ENCODE measurements at regions not wholly inside any gene's neighbourhood (a gene's known extent, or its start where the extent isn't known, plus 50 kb on each side); places are given as distances from the start of the nearest gene placed in this dataset.
"Not testable (repeated sequence)": the region's sequence is repeated elsewhere in the genome, so short reads cannot be mapped to it uniquely, and the experiment has no call there.

- not testable (repeated sequence) for H2BK120ac ChIP-seq (ENCODE audit: low read depth, low read length); H3K4ac ChIP-seq (ENCODE audit: low read length); H3K9me3 ChIP-seq (replicated peaks in 1 of 2; ENCODE audit: control insufficient read depth in 2 of 2, insufficient read depth in 1 of 2, low read depth in 1 of 2, low read length in 2 of 2); H3K36me3 ChIP-seq (replicated peaks in 1 of 2; ENCODE audit: control insufficient read depth in 2 of 2, insufficient read depth in 2 of 2, low read length in 2 of 2); H3K4me3 ChIP-seq (ENCODE audit: low read length in 2 of 2); H3K18ac ChIP-seq (ENCODE audit: low read length); H3K27me3 ChIP-seq (ENCODE audit: control insufficient read depth in 3 of 3, insufficient read depth in 3 of 3, low read depth in 1 of 3, low read length in 3 of 3); H2AK5ac ChIP-seq (ENCODE audit: low read depth, low read length); H4K91ac ChIP-seq (ENCODE audit: low read depth, low read length, poor library complexity); H2AFZ ChIP-seq (ENCODE audit: low read length); DNase-seq (ENCODE audit: low spot score); H3K14ac ChIP-seq (ENCODE audit: low read length); H2BK15ac ChIP-seq (ENCODE audit: low read length); H4K8ac ChIP-seq (ENCODE audit: low read depth, low read length); H3K27ac ChIP-seq (replicated peaks; ENCODE audit: low read length); H3K4me2 ChIP-seq (ENCODE audit: insufficient read depth, low read length, poor library complexity, severe bottlenecking); H3K9ac ChIP-seq (ENCODE audit: low read depth, low read length, poor library complexity); H2BK12ac ChIP-seq (ENCODE audit: low read length); H3K4me1 ChIP-seq (ENCODE audit: control insufficient read depth in 2 of 2, insufficient read depth in 1 of 2, low read depth in 1 of 2, low read length in 2 of 2); H2BK5ac ChIP-seq (ENCODE audit: low read length); H3K79me1 ChIP-seq (ENCODE audit: low read depth, low read length); H3K23ac ChIP-seq (ENCODE audit: low read depth, low read length, poor library complexity)
- WGBS, 2 donors (ENCODE audit: extremely low coverage in 2 of 2, insufficient read length in 2 of 2, insufficient replicate concordance in 1 of 2): no CpG with 5 or more reads among the region's 5 CpGs
Measured at GRCh38 chr1:147103416-147104155, 68.7 kb downstream of the PRKAB2 start.

- no peaks in the 10 kb centered on the region for H3K9me3 ChIP-seq (replicated peaks in 1 of 2; ENCODE audit: control insufficient read depth in 2 of 2, insufficient read depth in 1 of 2, low read depth in 1 of 2, low read length in 2 of 2)
- no peak overlapping the region for H3K27ac ChIP-seq (replicated peaks; ENCODE audit: low read length)
- H3K4me3 ChIP-seq (ENCODE audit: low read length in 2 of 2): no peak overlapping the region
- no peaks in the 10 kb centered on the region for H3K36me3 ChIP-seq (replicated peaks in 1 of 2; ENCODE audit: control insufficient read depth in 2 of 2, insufficient read depth in 2 of 2, low read length in 2 of 2)
- no peak overlapping the region for H4K91ac ChIP-seq (ENCODE audit: low read depth, low read length, poor library complexity)
- no peak overlapping the region for H2BK15ac ChIP-seq (ENCODE audit: low read length)
- no CpG with 5 or more reads among the region's 6 CpGs for WGBS, 2 donors (ENCODE audit: extremely low coverage in 2 of 2, insufficient read length in 2 of 2, insufficient replicate concordance in 1 of 2)
- no peak overlapping the region for H2BK5ac ChIP-seq (ENCODE audit: low read length)
- no peak overlapping the region for H3K18ac ChIP-seq (ENCODE audit: low read length)
- no peaks in the 10 kb centered on the region for H3K79me1 ChIP-seq (ENCODE audit: low read depth, low read length)
- DNase-seq (ENCODE audit: low spot score): no peak
- H3K27me3 ChIP-seq (ENCODE audit: control insufficient read depth in 3 of 3, insufficient read depth in 3 of 3, low read depth in 1 of 3, low read length in 3 of 3): no peaks in the 10 kb centered on the region
- no peak overlapping the region for H3K4me2 ChIP-seq (ENCODE audit: insufficient read depth, low read length, poor library complexity, severe bottlenecking)
- no peak overlapping the region for H2AK5ac ChIP-seq (ENCODE audit: low read depth, low read length)
- no peak overlapping the region for H3K23ac ChIP-seq (ENCODE audit: low read depth, low read length, poor library complexity)
- no peak overlapping the region for H4K8ac ChIP-seq (ENCODE audit: low read depth, low read length)
- H3K14ac ChIP-seq (ENCODE audit: low read length): no peak overlapping the region
- no peak overlapping the region for H2AFZ ChIP-seq (ENCODE audit: low read length)
- no peak overlapping the region for H3K4ac ChIP-seq (ENCODE audit: low read length)
- no peak overlapping the region for H2BK12ac ChIP-seq (ENCODE audit: low read length)
- H3K4me1 ChIP-seq (ENCODE audit: control insufficient read depth in 2 of 2, insufficient read depth in 1 of 2, low read depth in 1 of 2, low read length in 2 of 2): no peaks in the 10 kb centered on the region
- no peak overlapping the region for H3K9ac ChIP-seq (ENCODE audit: low read depth, low read length, poor library complexity)
- no peak overlapping the region for H2BK120ac ChIP-seq (ENCODE audit: low read depth, low read length)
Measured at GRCh38 chr1:147099192-147099591, 73.1 kb downstream of the PRKAB2 start.

DNA sequence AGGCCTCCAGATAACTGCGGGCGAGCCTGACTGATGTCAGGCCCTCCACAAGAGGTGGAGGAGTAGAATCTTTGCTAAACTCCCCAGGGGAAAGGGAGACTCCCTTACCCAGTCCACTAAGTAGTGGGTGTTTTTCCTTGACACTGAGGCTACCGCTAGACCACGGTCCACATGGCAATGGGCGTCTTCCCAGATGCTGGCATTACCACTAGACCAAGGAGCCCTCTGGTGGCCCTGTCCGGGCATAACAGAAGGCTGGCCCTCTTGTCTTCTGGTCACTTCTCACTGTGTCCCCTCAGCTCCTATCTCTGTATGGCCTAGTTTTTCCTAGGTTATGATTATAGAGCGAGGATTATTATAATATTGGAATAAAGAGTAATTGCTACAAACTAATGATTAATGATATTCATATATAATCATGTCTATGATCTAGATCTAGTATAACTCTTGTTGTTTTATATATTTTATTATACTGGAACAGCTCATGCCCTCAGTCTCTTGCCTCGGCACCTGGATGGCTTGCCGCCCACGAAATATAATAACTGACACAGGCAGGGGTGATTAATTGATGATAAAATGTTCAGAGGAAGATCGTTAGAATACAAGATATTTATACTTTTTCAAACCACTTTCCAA lies 73.8 kb downstream of the PRKAB2 start:
- not testable (repeated sequence) for H4K8ac ChIP-seq (ENCODE audit: low read depth, low read length); H4K91ac ChIP-seq (ENCODE audit: low read depth, low read length, poor library complexity); H3K27ac ChIP-seq (replicated peaks; ENCODE audit: low read length); H3K4me3 ChIP-seq (ENCODE audit: low read length in 2 of 2); H2BK5ac ChIP-seq (ENCODE audit: low read length); DNase-seq (ENCODE audit: low spot score); H3K18ac ChIP-seq (ENCODE audit: low read length); H2BK15ac ChIP-seq (ENCODE audit: low read length); H3K4ac ChIP-seq (ENCODE audit: low read length); H2BK12ac ChIP-seq (ENCODE audit: low read length); H2BK120ac ChIP-seq (ENCODE audit: low read depth, low read length); H3K9me3 ChIP-seq (replicated peaks in 1 of 2; ENCODE audit: control insufficient read depth in 2 of 2, insufficient read depth in 1 of 2, low read depth in 1 of 2, low read length in 2 of 2); H3K79me1 ChIP-seq (ENCODE audit: low read depth, low read length); H3K4me2 ChIP-seq (ENCODE audit: insufficient read depth, low read length, poor library complexity, severe bottlenecking); H3K4me1 ChIP-seq (ENCODE audit: control insufficient read depth in 2 of 2, insufficient read depth in 1 of 2, low read depth in 1 of 2, low read length in 2 of 2); H3K9ac ChIP-seq (ENCODE audit: low read depth, low read length, poor library complexity); H3K36me3 ChIP-seq (replicated peaks in 1 of 2; ENCODE audit: control insufficient read depth in 2 of 2, insufficient read depth in 2 of 2, low read length in 2 of 2); H3K14ac ChIP-seq (ENCODE audit: low read length); H2AFZ ChIP-seq (ENCODE audit: low read length); H3K27me3 ChIP-seq (ENCODE audit: control insufficient read depth in 3 of 3, insufficient read depth in 3 of 3, low read depth in 1 of 3, low read length in 3 of 3); H2AK5ac ChIP-seq (ENCODE audit: low read depth, low read length); H3K23ac ChIP-seq (ENCODE audit: low read depth, low read length, poor library complexity)
- WGBS, 2 donors (ENCODE audit: extremely low coverage in 2 of 2, insufficient read length in 2 of 2, insufficient replicate concordance in 1 of 2): no CpG with 5 or more reads among the region's 11 CpGs

DNA sequence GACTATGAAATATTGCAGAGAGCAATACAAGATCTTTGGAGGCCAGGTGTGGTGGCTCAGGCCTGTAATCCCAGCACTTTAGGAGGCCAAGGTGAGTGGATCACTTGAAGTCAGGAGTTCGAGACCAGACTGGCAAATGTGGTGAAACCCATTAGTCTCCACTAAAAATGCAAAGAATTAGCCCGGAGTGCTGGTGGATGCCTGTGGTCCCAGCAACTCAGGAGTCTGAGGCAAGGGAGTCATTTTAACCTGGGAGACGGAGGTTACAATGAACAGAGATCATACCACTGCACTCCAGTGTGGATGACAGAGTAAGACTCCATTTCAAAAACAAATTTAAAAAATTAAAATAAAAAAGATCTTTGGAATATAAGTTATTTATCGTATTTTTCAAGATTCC lies 76.6 kb downstream of the PRKAB2 start:
- no peak overlapping the region for H3K23ac ChIP-seq (ENCODE audit: low read depth, low read length, poor library complexity)
- H2AFZ ChIP-seq (ENCODE audit: low read length): no peak overlapping the region
- WGBS, 2 donors (ENCODE audit: extremely low coverage in 2 of 2, insufficient read length in 2 of 2, insufficient replicate concordance in 1 of 2): no CpG with 5 or more reads among the region's 4 CpGs
- no peak overlapping the region for H3K18ac ChIP-seq (ENCODE audit: low read length)
- no peaks in the 10 kb centered on the region for H3K27me3 ChIP-seq (ENCODE audit: control insufficient read depth in 3 of 3, insufficient read depth in 3 of 3, low read depth in 1 of 3, low read length in 3 of 3)
- H3K14ac ChIP-seq (ENCODE audit: low read length): no peak overlapping the region
- no peaks in the 10 kb centered on the region for H3K4me1 ChIP-seq (ENCODE audit: control insufficient read depth in 2 of 2, insufficient read depth in 1 of 2, low read depth in 1 of 2, low read length in 2 of 2)
- H2AK5ac ChIP-seq (ENCODE audit: low read depth, low read length): no peak overlapping the region
- H2BK5ac ChIP-seq (ENCODE audit: low read length): no peak overlapping the region
- no peaks in the 10 kb centered on the region for H3K9me3 ChIP-seq (replicated peaks in 1 of 2; ENCODE audit: control insufficient read depth in 2 of 2, insufficient read depth in 1 of 2, low read depth in 1 of 2, low read length in 2 of 2)
- H2BK120ac ChIP-seq (ENCODE audit: low read depth, low read length): no peak overlapping the region
- H3K79me1 ChIP-seq (ENCODE audit: low read depth, low read length): no peaks in the 10 kb centered on the region
- H3K4ac ChIP-seq (ENCODE audit: low read length): no peak overlapping the region
- no peak overlapping the region for H3K4me3 ChIP-seq (ENCODE audit: low read length in 2 of 2)
- H2BK15ac ChIP-seq (ENCODE audit: low read length): no peak overlapping the region
- no peak overlapping the region for H4K91ac ChIP-seq (ENCODE audit: low read depth, low read length, poor library complexity)
- no peak overlapping the region for H3K4me2 ChIP-seq (ENCODE audit: insufficient read depth, low read length, poor library complexity, severe bottlenecking)
- no peak overlapping the region for H2BK12ac ChIP-seq (ENCODE audit: low read length)
- no peak overlapping the region for H3K9ac ChIP-seq (ENCODE audit: low read depth, low read length, poor library complexity)
- no peaks in the 10 kb centered on the region for H3K36me3 ChIP-seq (replicated peaks in 1 of 2; ENCODE audit: control insufficient read depth in 2 of 2, insufficient read depth in 2 of 2, low read length in 2 of 2)
- DNase-seq (ENCODE audit: low spot score): no peak
- no peak overlapping the region for H4K8ac ChIP-seq (ENCODE audit: low read depth, low read length)
- H3K27ac ChIP-seq (replicated peaks; ENCODE audit: low read length): no peak overlapping the region
